Stimulated activated CD4-positive, alpha-beta T cell treated with anti-CD3 and anti-CD28 coated beads, TNF-alpha, amount 100 ng/mL, for 24 hours (primary cell): ENCODE measurements at regions not wholly inside any gene's neighbourhood (a gene's known extent, or its start where the extent isn't known, plus 50 kb on each side); places are given as distances from the start of the nearest gene placed in this dataset.

Experiments used
- DNase-seq, 3 experiments: peaks; one replicate each; pipeline ENCODE4 v3.0.0-alpha.2; 2020; ENCODE audit warnings: low read depth in 3 of 3

- DNase-seq, result no peak
Measured at GRCh38 chrY:7464742-7465141, 553.2 kb upstream of the AMELY start.

- no peak for DNase-seq
Measured at GRCh38 chrY:7463711-7464110, 552.2 kb upstream of the AMELY start.

GRCh38 chrY:7463196-7463595 lies 551.6 kb upstream of the AMELY start:
- no peak for DNase-seq

GRCh38 chrY:7462657-7463056 lies 551.1 kb upstream of the AMELY start:
- no peak for DNase-seq

GRCh38 chrY:7461873-7462525 lies 550.4 kb upstream of the AMELY start:
- no peak for DNase-seq

- no peak for DNase-seq
Measured at GRCh38 chrY:7459802-7460201, 548.2 kb upstream of the AMELY start.

- no peak for DNase-seq
Measured at GRCh38 chrY:7458301-7459078, 546.9 kb upstream of the AMELY start.

GRCh38 chrY:7457286-7458015 lies 545.9 kb upstream of the AMELY start:
- no peak for DNase-seq

- DNase-seq, result no peak
Measured at GRCh38 chrY:7455626-7456025, 544.1 kb upstream of the AMELY start.

- no peak for DNase-seq
Measured at GRCh38 chrY:7453336-7453735, 541.8 kb upstream of the AMELY start.

- DNase-seq, result no peak
Measured at GRCh38 chrY:7452246-7452645, 540.7 kb upstream of the AMELY start.

GRCh38 chrY:7449860-7450259 lies 538.3 kb upstream of the AMELY start:
- DNase-seq, result no peak

- no peak for DNase-seq
Measured at GRCh38 chrY:7448687-7449086, 537.1 kb upstream of the AMELY start.

- DNase-seq, result no peak
Measured at GRCh38 chrY:7447881-7448516, 536.4 kb upstream of the AMELY start.

GRCh38 chrY:7444141-7444540 lies 532.6 kb upstream of the AMELY start:
- no peak for DNase-seq

GRCh38 chrY:7440796-7441530 lies 529.4 kb upstream of the AMELY start:
- no peak for DNase-seq

GRCh38 chrY:7437086-7437485 lies 525.5 kb upstream of the AMELY start:
- no peak for DNase-seq

- DNase-seq, result no peak
Measured at GRCh38 chrY:7433817-7434809, 522.6 kb upstream of the AMELY start.

GRCh38 chrY:7419165-7419564 lies 507.6 kb upstream of the AMELY start:
- no peak for DNase-seq

GRCh38 chrY:7417946-7418345 lies 506.4 kb upstream of the AMELY start:
- DNase-seq, result no peak
